ENCODE measurements at regions not wholly inside any gene's neighbourhood (a gene's known extent, or its start where the extent isn't known, plus 50 kb on each side); places are given as distances from the start of the nearest gene placed in this dataset.

DNA sequence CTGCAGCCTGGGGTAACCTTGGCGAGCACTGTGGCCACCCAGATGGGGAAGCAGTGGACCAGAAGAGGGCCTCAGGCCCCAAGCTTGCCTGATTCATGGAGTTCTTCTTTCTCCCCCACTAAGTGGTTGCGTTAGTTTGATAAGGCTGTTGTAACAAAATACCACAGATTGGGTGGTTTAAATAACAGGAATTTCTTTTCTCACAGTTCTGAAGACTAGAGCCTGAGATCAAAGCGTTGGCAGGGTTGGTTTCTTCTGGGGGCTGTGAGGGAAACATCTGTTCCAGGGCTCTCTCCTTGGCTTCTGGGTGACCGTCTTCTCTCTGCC is 105.7 kb upstream of the GATB start:
- peaks cover 9% of the 10 kb centered on the region for H3K9me3 Mint-ChIP-seq
- no peak overlapping the region for H3K27ac Mint-ChIP-seq
- H3K4me3 Mint-ChIP-seq: no peak overlapping the region
- H3K27me3 Mint-ChIP-seq (ENCODE audit: low read depth): peaks cover 15% of the 10 kb centered on the region
- no peaks in the 10 kb centered on the region for H3K36me3 Mint-ChIP-seq (ENCODE audit: low read depth)
- TF ChIP-seq, protein P1, sequence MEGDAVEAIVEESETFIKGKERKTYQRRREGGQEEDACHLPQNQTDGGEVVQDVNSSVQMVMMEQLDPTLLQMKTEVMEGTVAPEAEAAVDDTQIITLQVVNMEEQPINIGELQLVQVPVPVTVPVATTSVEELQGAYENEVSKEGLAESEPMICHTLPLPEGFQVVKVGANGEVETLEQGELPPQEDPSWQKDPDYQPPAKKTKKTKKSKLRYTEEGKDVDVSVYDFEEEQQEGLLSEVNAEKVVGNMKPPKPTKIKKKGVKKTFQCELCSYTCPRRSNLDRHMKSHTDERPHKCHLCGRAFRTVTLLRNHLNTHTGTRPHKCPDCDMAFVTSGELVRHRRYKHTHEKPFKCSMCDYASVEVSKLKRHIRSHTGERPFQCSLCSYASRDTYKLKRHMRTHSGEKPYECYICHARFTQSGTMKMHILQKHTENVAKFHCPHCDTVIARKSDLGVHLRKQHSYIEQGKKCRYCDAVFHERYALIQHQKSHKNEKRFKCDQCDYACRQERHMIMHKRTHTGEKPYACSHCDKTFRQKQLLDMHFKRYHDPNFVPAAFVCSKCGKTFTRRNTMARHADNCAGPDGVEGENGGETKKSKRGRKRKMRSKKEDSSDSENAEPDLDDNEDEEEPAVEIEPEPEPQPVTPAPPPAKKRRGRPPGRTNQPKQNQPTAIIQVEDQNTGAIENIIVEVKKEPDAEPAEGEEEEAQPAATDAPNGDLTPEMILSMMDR (IDR thresholded peaks at IDR 0.05; ENCODE audit: unreplicated experiment in 3 of 3): no peak
- peaks cover 11% of the 10 kb centered on the region for H3K4me1 Mint-ChIP-seq

DNA sequence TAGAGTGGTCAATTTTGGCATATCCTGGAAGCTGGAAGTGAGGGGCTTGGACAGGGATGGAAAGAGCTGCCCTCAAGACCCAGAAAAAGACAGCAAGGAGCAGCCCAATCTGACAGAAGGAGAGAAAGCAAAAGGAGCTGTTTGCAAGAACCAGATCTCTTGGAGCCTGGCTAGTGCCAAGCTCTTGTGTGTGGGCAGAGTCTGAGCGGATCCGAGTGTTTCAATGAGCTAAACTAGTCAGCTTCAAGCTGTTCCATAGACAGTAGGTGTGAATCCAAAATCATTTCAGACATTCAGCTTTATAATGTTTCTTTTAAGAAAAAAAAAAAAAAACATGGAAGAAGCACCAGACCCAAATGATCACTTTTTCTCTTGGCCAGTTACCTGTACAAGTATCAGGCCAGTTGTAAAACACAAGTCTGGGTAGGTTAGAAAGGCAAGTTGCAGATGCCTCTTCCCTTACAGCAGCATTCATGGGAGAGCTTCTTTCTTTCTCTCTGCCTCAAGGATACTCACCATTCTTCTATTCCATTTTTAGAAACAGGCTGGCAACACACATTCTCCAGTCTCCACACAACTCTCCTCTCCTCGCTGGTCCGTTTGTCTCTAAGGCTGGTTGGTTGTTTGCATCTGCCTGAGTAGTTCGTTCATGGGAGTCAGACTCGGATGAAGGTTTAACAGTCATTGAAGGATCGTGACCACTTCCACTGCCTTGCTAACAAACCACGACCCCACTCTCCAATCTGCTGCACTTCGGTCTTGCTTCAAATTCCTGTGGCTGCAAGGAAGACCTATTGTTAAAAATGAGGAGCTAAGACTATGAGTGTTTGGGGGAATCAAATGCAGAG is 105.2 kb upstream of the GATB start:
- no peak overlapping the region for H3K27ac Mint-ChIP-seq
- H3K27me3 Mint-ChIP-seq (ENCODE audit: low read depth): peaks cover 18% of the 10 kb centered on the region
- H3K4me3 Mint-ChIP-seq: no peak overlapping the region
- H3K9me3 Mint-ChIP-seq: peaks cover 9% of the 10 kb centered on the region
- TF ChIP-seq, protein P1 (IDR thresholded peaks at IDR 0.05; ENCODE audit: unreplicated experiment in 3 of 3): no peak
- H3K4me1 Mint-ChIP-seq: peaks cover 11% of the 10 kb centered on the region
- no peaks in the 10 kb centered on the region for H3K36me3 Mint-ChIP-seq (ENCODE audit: low read depth)

DNA sequence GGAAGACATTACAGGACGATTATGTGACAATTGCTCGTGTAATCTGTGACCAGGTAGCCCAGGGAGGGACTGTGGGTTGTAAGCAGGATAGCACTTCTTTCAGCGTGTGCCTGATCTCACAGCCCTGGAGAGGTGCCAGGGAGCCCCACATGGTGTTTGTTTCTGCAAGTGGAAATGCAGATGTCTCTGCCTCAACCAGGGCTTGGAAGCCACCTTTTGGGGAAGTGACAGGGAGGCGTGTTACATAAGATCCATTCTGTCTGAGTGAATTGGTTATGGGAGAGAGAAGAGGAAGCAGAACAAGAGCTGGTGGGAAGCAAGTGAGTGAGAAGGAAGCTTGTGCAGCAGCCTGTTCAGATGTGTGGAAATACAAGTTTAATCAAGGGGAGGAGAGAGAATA is 104.5 kb upstream of the GATB start:
- TF ChIP-seq, protein P1 (IDR thresholded peaks at IDR 0.05; ENCODE audit: unreplicated experiment in 3 of 3): no peak
- Mint-ChIP-seq H3K36me3 (ENCODE audit: low read depth) (no peaks in the 10 kb centered on the region), H3K9me3 (peaks cover 9% of the 10 kb centered on the region), H3K27ac (no peak overlapping the region), H3K27me3 (ENCODE audit: low read depth) (peaks cover 18% of the 10 kb centered on the region), H3K4me1 (peaks cover 15% of the 10 kb centered on the region), H3K4me3 (no peak overlapping the region)

DNA sequence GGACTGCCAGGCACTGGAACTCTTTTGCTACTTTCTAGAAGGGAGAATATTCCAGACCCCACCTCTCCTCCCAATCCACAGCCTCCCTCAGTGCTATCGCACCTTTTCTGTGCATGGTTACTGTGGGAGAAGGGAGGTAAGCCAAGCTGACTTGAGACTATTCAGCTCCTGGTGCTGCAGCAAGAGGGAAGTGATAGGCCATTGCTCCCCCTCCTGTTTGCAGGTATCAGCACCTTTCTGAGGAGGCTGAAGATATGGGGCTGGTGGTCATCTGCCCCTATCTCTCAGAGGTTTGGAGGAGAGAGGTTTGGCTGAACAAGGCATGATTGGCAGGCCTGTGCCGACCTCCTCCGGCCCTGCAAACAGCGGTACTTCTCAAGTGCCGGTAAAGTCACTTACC is 103.3 kb upstream of the GATB start:
- Mint-ChIP-seq H3K4me3 (no peak overlapping the region), H3K27me3 (ENCODE audit: low read depth) (peaks cover 25% of the 10 kb centered on the region), H3K27ac (no peak overlapping the region), H3K36me3 (ENCODE audit: low read depth) (no peaks in the 10 kb centered on the region), H3K4me1 (peaks cover 28% of the 10 kb centered on the region), H3K9me3 (peaks cover 8% of the 10 kb centered on the region)
- TF ChIP-seq, protein P1 (IDR thresholded peaks at IDR 0.05; ENCODE audit: unreplicated experiment in 3 of 3): no peak

DNA sequence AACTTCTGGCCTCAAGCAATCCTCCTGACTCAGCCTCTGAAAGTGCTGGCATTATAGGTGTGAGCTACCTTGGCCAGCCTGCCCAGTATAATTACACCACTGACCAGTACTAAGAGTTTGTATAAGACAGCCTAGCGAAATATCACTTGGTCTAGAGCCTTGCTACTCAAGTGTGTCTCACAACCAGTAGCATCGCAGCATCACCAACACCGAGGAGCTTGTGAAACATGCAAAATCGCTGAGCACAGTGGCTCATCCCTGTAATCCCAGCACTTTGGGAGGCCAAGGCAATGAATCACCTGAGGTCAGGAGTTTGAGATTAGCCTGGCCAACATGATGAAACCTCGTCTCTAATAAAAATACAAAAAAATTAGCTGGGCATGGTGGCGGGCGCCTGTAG is 102.0 kb upstream of the GATB start:
- peaks cover 25% of the 10 kb centered on the region for H3K27me3 Mint-ChIP-seq (ENCODE audit: low read depth)
- H3K4me1 Mint-ChIP-seq: peaks cover 28% of the 10 kb centered on the region
- H3K27ac Mint-ChIP-seq: no peak overlapping the region
- H3K4me3 Mint-ChIP-seq: no peak overlapping the region
- TF ChIP-seq, protein P1 (IDR thresholded peaks at IDR 0.05; ENCODE audit: unreplicated experiment in 3 of 3): no peak
- H3K9me3 Mint-ChIP-seq: peaks cover 5% of the 10 kb centered on the region
- no peaks in the 10 kb centered on the region for H3K36me3 Mint-ChIP-seq (ENCODE audit: low read depth)

DNA sequence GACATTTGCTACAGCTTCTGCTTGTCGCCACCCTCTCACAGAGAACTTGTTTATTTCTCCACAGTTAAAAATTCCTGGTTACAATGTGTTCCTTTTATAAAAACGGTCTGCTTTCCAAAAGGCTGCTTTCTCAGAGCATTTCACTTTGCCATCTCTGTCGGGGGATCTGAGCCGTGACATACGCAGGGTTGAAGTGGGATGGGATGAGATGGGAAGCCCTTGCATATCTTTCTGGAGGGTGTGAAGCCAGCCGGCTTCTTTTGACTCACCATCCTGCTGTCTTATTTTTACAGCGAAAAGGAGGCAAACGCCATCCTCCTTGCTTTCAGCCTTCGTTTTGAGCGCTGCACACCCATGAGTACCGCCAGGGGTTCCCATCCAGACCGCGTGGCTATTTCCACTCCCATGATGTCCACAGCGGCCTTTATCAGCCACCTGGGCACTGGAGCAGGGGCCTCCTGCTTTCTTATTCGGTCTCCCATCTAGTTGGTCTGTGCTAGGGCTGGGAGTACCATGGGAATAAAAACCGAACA is 99.8 kb upstream of the GATB start:
- TF ChIP-seq, protein P1 (IDR thresholded peaks at IDR 0.05; ENCODE audit: unreplicated experiment in 3 of 3): no peak
- peaks cover 24% of the 10 kb centered on the region for H3K27me3 Mint-ChIP-seq (ENCODE audit: low read depth)
- no peaks in the 10 kb centered on the region for H3K36me3 Mint-ChIP-seq (ENCODE audit: low read depth)
- no peak overlapping the region for H3K27ac Mint-ChIP-seq
- H3K9me3 Mint-ChIP-seq: no peaks in the 10 kb centered on the region
- H3K4me1 Mint-ChIP-seq: peaks cover 23% of the 10 kb centered on the region
- no peak overlapping the region for H3K4me3 Mint-ChIP-seq

Data from nephron (organoid).